MM.1S (cell line): ENCODE measurements at regions not wholly inside any gene's neighbourhood (a gene's known extent, or its start where the extent isn't known, plus 50 kb on each side); places are given as distances from the start of the nearest gene placed in this dataset.

ENCODE experiments used
- DNase-seq: peaks from one replicate; pipeline ENCODE4 v3.0.0-alpha.2; 2015
- H2AFZ ChIP-seq: fragments of 300-600 bp; sonication (generic); 2 replicates; pipeline ENCODE4 v1.6.0; 2016; ENCODE audit warnings: antibody characterized with exemption, low read length
- H3F3A ChIP-seq: fragments of 300-600 bp; sonication (generic); 2 replicates; pipeline ENCODE4 v1.6.1; 2016; ENCODE audit warnings: mild to moderate bottlenecking, antibody characterized with exemption, low read length, moderate library complexity, mixed read lengths; ENCODE audit not compliant: insufficient read depth
- H3K27ac ChIP-seq: fragments of 300-600 bp; sonication (generic); 2 replicates; pipeline ENCODE4 v1.5.1; 2016; ENCODE audit warnings: mild to moderate bottlenecking, low read length
- H3K27me3 ChIP-seq: fragments of 300-600 bp; sonication (generic); replicated peaks from 2 replicates; pipeline ENCODE4 v1.6.0; 2016; ENCODE audit warnings: low read length; ENCODE audit not compliant: insufficient read depth
- H3K36me3 ChIP-seq: fragments of 300-600 bp; sonication (generic); replicated peaks from 2 replicates; pipeline ENCODE4 v1.6.1; 2016; ENCODE audit warnings: mild to moderate bottlenecking, low read length, mixed read lengths; ENCODE audit not compliant: insufficient read depth
- H3K4me1 ChIP-seq: fragments of 300-600 bp; sonication (generic); 2 replicates; pipeline ENCODE4 v1.6.1; 2016; ENCODE audit warnings: low read length, mixed read lengths
- H3K4me2 ChIP-seq: fragments of 300-600 bp; sonication (generic); 2 replicates; pipeline ENCODE4 v1.6.0; 2016; ENCODE audit warnings: low read depth, low read length
- H3K4me3 ChIP-seq: fragments of 300-600 bp; sonication (generic); 2 replicates; pipeline ENCODE4 v1.5.1; 2016; ENCODE audit warnings: low read length, mixed read lengths
- H3K79me2 ChIP-seq: fragments of 300-600 bp; sonication (generic); 2 replicates; pipeline ENCODE4 v1.6.1; 2016; ENCODE audit warnings: mixed run types, low read length, mixed read lengths
- H3K9ac ChIP-seq: fragments of 300-600 bp; sonication (generic); 2 replicates; pipeline ENCODE4 v1.6.1; 2016; ENCODE audit warnings: low read length, mixed read lengths
- H3K9me2 ChIP-seq: fragments of 300-600 bp; sonication (generic); replicated peaks from 2 replicates; pipeline ENCODE4 v1.6.1; 2016; ENCODE audit warnings: mild to moderate bottlenecking, low read length, mixed read lengths; ENCODE audit not compliant: insufficient read depth
- H3K9me3 ChIP-seq: fragments of 300-600 bp; sonication (generic); replicated peaks from 2 replicates; pipeline ENCODE4 v1.6.1; 2016; ENCODE audit warnings: mild to moderate bottlenecking, low read length, mixed read lengths; ENCODE audit not compliant: insufficient read depth
- H4K20me1 ChIP-seq: fragments of 300-600 bp; sonication (generic); 2 replicates; pipeline ENCODE4 v1.6.1; 2016; ENCODE audit warnings: mild to moderate bottlenecking, low read length, moderate library complexity, mixed read lengths; ENCODE audit not compliant: insufficient read depth
- EZH2 ChIP-seq: fragments of 300-600 bp; sonication (generic); optimal IDR thresholded peaks from 2 replicates; pipeline ENCODE3; 2017; ENCODE audit warnings: low read depth, mild to moderate bottlenecking, antibody characterized with exemption, low read length, mixed read lengths
- EZH2phosphoT487 ChIP-seq: fragments of 300-600 bp; sonication (generic); IDR thresholded peaks from 2 replicates; pipeline ENCODE4 v1.6.1; 2018; ENCODE audit warnings: antibody characterized with exemption, low read length
- TF ChIP-seq, protein P1 (sequence below): fragments of 300-600 bp; sonication (generic); IDR thresholded peaks from 2 replicates; pipeline ENCODE4 v1.5.1; 2016; ENCODE audit warnings: antibody characterized with exemption, low read length, mixed read lengths

DNA sequence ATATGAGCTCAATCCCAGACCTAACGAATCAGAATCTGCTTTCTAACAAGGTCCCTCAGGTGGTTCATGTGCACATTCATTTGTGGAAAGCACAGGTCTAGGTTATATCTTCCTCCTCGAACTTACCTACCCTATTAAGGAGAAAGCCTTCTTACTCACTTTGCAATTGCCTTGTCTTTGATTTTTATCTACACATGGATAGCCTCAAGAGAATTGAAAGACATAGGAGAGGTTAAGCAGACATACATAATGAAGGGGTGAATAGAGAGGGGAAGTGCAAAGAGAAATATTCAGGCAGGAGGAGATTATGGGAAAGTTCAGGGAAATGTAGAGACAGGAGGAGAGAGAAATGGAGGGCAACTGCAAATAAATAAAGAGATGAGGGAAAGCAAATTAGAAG, 422.9 kb upstream of the ADAMTS9 start:
- H4K20me1 ChIP-seq: no peaks in the 10 kb centered on the region

DNA sequence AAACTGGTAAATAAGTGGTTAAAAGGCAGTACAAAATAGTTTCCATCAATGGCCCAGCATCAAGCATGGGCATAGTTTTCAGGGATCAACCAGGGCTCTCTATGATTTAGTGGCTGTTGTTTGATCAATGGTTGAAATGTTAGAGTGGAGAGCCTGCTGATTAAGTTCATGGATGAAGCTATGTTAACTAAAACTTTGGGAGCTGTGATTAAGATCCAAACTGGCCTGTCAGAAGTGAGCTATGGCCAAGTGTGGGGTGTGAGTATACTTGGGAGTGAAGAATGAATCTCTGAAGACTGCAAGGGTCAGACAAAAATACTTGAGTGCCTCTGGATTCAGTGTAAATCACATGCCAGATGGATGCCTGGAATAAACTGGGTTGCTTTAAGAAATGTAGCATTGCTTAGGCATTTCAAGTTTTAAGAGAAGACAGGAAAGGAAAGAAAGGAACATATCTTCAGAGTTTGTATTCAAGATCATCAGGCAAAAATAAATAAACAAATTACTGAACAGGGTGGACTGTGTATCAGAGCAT, 422.2 kb upstream of the ADAMTS9 start:
- H3K4me1 ChIP-seq: no peaks in the 10 kb centered on the region
- no peaks in the 10 kb centered on the region for H3F3A ChIP-seq
- no peak overlapping the region for H3K4me3 ChIP-seq
- DNase-seq: no peak
- H3K27ac ChIP-seq: no peak overlapping the region
- no peak overlapping the region for H3K4me2 ChIP-seq
- H3K9me3 ChIP-seq: no peaks in the 10 kb centered on the region
- H3K9me2 ChIP-seq: no peaks in the 10 kb centered on the region
- no peaks in the 10 kb centered on the region for H3K27me3 ChIP-seq
- H3K9ac ChIP-seq: no peak overlapping the region
- H3K79me2 ChIP-seq: no peaks in the 10 kb centered on the region
- no peak for TF ChIP-seq EZH2phosphoT487
- TF ChIP-seq, protein P1, sequence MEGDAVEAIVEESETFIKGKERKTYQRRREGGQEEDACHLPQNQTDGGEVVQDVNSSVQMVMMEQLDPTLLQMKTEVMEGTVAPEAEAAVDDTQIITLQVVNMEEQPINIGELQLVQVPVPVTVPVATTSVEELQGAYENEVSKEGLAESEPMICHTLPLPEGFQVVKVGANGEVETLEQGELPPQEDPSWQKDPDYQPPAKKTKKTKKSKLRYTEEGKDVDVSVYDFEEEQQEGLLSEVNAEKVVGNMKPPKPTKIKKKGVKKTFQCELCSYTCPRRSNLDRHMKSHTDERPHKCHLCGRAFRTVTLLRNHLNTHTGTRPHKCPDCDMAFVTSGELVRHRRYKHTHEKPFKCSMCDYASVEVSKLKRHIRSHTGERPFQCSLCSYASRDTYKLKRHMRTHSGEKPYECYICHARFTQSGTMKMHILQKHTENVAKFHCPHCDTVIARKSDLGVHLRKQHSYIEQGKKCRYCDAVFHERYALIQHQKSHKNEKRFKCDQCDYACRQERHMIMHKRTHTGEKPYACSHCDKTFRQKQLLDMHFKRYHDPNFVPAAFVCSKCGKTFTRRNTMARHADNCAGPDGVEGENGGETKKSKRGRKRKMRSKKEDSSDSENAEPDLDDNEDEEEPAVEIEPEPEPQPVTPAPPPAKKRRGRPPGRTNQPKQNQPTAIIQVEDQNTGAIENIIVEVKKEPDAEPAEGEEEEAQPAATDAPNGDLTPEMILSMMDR: no peak
- no peak for TF ChIP-seq EZH2
- H4K20me1 ChIP-seq: no peaks in the 10 kb centered on the region
- H3K36me3 ChIP-seq: no peaks in the 10 kb centered on the region
- H2AFZ ChIP-seq: no peak overlapping the region

More for the DNA sequence above, 422.9 kb upstream of the ADAMTS9 start:
- no peak for TF ChIP-seq EZH2phosphoT487
- TF ChIP-seq, protein P1: no peak
- no peak for TF ChIP-seq EZH2
- no peak overlapping the region for H2AFZ ChIP-seq
- no peak overlapping the region for H3K9ac ChIP-seq
- H3K4me1 ChIP-seq: no peaks in the 10 kb centered on the region
- no peaks in the 10 kb centered on the region for H3K9me3 ChIP-seq
- no peaks in the 10 kb centered on the region for H3K79me2 ChIP-seq
- no peak for DNase-seq
- no peak overlapping the region for H3K27ac ChIP-seq
- no peaks in the 10 kb centered on the region for H3F3A ChIP-seq
- H3K4me3 ChIP-seq: no peak overlapping the region
- H3K4me2 ChIP-seq: no peak overlapping the region
- H3K27me3 ChIP-seq: no peaks in the 10 kb centered on the region
- no peaks in the 10 kb centered on the region for H3K36me3 ChIP-seq
- H3K9me2 ChIP-seq: no peaks in the 10 kb centered on the region

DNA sequence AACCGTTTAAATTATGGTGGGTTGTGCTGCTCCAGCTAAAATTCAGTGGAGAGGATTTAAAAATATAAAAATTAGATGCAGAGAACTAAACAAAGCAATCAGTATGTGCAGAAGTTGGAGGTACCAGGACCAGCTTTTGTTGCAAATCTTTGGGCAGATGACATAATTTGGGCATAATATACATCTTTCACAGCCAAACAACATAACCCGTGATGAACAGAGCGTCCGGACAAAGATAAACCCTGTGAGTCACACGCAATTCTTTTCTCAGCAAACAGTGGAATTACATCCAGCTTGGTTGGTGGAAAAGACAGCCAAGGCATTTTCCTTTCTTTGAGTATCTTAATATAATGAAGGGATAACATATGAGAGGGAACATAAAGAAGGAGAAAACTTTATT, 419.4 kb upstream of the ADAMTS9 start:
- H3F3A ChIP-seq: no peaks in the 10 kb centered on the region
- H3K4me1 ChIP-seq: no peaks in the 10 kb centered on the region
- H4K20me1 ChIP-seq: no peaks in the 10 kb centered on the region
- no peak overlapping the region for H3K9ac ChIP-seq
- no peak overlapping the region for H3K4me3 ChIP-seq
- no peaks in the 10 kb centered on the region for H3K9me3 ChIP-seq
- H3K4me2 ChIP-seq: no peak overlapping the region
- no peaks in the 10 kb centered on the region for H3K79me2 ChIP-seq
- TF ChIP-seq, protein P1: no peak
- TF ChIP-seq EZH2phosphoT487 (no peak), EZH2 (no peak)
- no peak overlapping the region for H3K27ac ChIP-seq
- no peaks in the 10 kb centered on the region for H3K36me3 ChIP-seq
- H3K27me3 ChIP-seq: no peaks in the 10 kb centered on the region
- no peaks in the 10 kb centered on the region for H3K9me2 ChIP-seq
- H2AFZ ChIP-seq: no peak overlapping the region
- DNase-seq: no peak
